ENCODE measurements at regions not wholly inside any gene's neighbourhood (a gene's known extent, or its start where the extent isn't known, plus 50 kb on each side); places are given as distances from the start of the nearest gene placed in this dataset.
"Not testable (repeated sequence)": the region's sequence is repeated elsewhere in the genome, so short reads cannot be mapped to it uniquely, and the experiment has no call there.

DNA sequence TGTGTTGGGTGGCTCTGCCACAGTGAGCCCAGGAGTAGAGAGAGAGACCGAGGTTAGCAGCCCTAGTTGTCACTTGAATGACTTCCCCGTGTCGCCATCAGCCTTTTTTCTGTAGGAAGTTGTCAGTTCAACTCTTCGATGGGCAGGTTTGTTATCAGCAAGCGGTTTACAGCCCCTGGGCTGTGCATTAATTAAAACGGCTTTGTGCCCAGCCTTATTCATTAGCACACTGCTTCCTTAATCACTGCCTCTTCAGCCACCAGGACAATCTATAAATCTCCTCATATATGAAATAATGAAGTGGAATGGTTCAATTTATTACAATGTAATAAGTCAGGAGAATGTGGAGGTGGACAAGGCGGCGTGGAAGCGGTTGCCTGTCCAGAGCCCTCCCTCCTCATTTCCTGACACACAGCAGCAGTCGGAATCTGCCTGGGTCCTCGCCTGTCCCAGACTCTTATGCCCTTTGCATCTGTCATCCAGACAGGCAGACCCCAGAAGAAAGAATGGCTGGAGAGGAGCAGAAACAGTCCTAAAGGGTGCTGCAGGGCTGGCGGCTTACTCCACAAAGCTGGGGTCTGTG is 122.4 kb upstream of the OPCML start:
- H3K36me3 ChIP-seq (ENCODE audit: control insufficient read depth, insufficient read depth, low read length): no peaks in the 10 kb centered on the region
- no peak overlapping the region for H3K4me3 ChIP-seq (ENCODE audit: low read length)
- H3K27ac ChIP-seq (ENCODE audit: low read length): no peak overlapping the region
- no peaks in the 10 kb centered on the region for H3K9me3 ChIP-seq (replicated peaks; ENCODE audit: control insufficient read depth, low read depth, low read length)
- 54% methylated on average over 3 of the region's 12 CpGs for WGBS (ENCODE audit: insufficient coverage)
- no peak for DNase-seq
- no peaks in the 10 kb centered on the region for H3K4me1 ChIP-seq (ENCODE audit: control insufficient read depth, insufficient read depth, low read length)
- peaks cover 29% of the 10 kb centered on the region for H3K27me3 ChIP-seq (ENCODE audit: control insufficient read depth, insufficient read depth, low read length)

DNA sequence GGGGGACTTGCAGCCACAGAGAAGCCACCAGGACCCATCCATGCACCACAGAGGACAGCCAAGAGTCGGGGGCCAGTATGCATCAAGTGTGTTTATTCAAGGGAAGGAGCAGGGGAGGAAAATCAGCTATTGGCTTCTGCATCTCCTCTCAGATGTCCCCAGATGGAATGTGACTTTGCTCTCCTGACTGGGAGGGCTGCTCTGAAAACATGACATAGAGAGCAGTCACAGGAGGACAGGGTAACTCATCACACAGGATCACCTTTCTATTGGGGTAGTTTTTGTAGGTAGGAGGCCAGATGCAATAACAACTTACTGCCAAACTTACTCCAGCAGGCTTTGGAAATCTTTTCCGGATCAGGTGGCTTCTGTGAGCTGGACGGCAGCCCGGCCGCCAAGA is 121.0 kb upstream of the OPCML start:
- H3K4me3 ChIP-seq (ENCODE audit: low read length): no peak overlapping the region
- no peak for DNase-seq
- H3K4me1 ChIP-seq (ENCODE audit: control insufficient read depth, insufficient read depth, low read length): no peaks in the 10 kb centered on the region
- H3K27ac ChIP-seq (ENCODE audit: low read length): no peak overlapping the region
- H3K27me3 ChIP-seq (ENCODE audit: control insufficient read depth, insufficient read depth, low read length): peaks cover 26% of the 10 kb centered on the region
- 25% methylated on average over 4 of the region's 5 CpGs for WGBS (ENCODE audit: insufficient coverage)
- H3K9me3 ChIP-seq (replicated peaks; ENCODE audit: control insufficient read depth, low read depth, low read length): no peaks in the 10 kb centered on the region
- H3K36me3 ChIP-seq (ENCODE audit: control insufficient read depth, insufficient read depth, low read length): no peaks in the 10 kb centered on the region

DNA sequence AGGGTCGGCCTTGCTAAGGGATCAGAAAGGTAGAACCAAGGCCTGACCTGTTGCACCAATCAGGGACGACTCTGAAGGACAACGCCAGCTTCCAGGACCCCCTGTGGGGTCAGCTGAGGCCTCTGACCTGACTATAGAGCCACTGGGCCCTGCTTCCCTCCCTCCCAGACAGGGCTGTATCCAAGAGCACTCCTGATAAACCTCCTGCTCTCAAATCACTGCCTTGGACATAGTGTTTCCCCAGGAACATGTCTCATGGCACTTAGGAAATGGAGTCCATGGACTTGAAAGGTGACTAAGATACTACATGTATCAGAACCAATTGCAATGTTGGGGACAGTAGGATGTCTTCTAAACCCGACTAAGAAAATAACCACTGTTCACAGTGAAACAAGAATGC is 117.8 kb upstream of the OPCML start:
- Histone ChIP-seq H3K27ac (ENCODE audit: low read length) (no peak overlapping the region), H3K27me3 (ENCODE audit: control insufficient read depth, insufficient read depth, low read length) (peaks cover 16% of the 10 kb centered on the region), H3K4me1 (ENCODE audit: control insufficient read depth, insufficient read depth, low read length) (no peaks in the 10 kb centered on the region), H3K4me3 (ENCODE audit: low read length) (no peak overlapping the region), H3K36me3 (ENCODE audit: control insufficient read depth, insufficient read depth, low read length) (no peaks in the 10 kb centered on the region), H3K9me3 (replicated peaks; ENCODE audit: control insufficient read depth, low read depth, low read length) (no peaks in the 10 kb centered on the region)
- DNase-seq: no peak
- WGBS (ENCODE audit: insufficient coverage): 37% methylated on average over 3 of the region's 4 CpGs

DNA sequence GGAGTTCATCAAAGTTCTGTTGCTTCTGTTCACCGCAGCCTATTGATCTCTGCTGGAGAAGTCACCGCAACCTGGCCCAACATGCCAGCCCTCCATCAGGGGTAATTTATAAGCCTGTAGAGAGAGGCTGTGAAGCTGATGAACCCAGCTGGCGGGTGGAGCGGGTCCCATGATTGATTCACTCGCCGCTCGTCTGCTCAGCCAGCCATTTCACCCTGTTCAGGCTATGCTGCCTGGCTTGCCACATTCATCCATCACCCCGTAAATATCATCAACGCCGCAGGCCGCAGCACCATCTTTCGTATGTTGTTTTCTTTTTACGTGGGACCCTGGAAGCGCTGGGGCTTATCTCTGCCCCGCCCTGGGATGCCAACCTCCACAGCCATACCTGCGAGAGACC is 116.7 kb upstream of the OPCML start:
- H3K36me3 ChIP-seq (ENCODE audit: control insufficient read depth, insufficient read depth, low read length): no peaks in the 10 kb centered on the region
- DNase-seq: no peak
- 90% methylated on average over 8 of the region's 16 CpGs for WGBS (ENCODE audit: insufficient coverage)

DNA sequence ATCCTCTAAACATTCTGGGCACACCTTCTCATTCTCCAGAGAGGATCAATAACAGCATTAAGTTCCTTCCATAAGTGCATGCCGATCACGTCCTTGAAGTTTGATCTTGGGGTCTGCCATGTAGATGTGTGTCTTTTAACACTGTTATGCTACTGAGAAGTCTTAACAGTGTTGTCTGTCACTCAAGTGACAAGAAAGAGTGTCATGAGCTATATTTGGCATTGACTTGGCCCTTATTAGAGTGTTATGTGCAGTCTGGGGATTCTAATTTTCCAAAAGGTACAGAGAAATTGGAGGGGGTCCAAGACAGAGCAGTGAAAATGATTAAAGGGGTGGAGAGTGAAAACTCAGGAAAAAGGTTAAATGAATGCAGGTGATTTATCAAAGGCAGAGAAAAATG is 107.1 kb upstream of the OPCML start:
- peaks cover 10% of the 10 kb centered on the region for H3K27me3 ChIP-seq (ENCODE audit: control insufficient read depth, insufficient read depth, low read length)
- no peaks in the 10 kb centered on the region for H3K4me1 ChIP-seq (ENCODE audit: control insufficient read depth, insufficient read depth, low read length)
- WGBS (ENCODE audit: insufficient coverage): no CpG with 5 or more reads among the region's 2 CpGs
- no peak for DNase-seq
- no peaks in the 10 kb centered on the region for H3K36me3 ChIP-seq (ENCODE audit: control insufficient read depth, insufficient read depth, low read length)
- no peak overlapping the region for H3K4me3 ChIP-seq (ENCODE audit: low read length)
- H3K9me3 ChIP-seq (replicated peaks; ENCODE audit: control insufficient read depth, low read depth, low read length): no peaks in the 10 kb centered on the region
- no peak overlapping the region for H3K27ac ChIP-seq (ENCODE audit: low read length)

More for the DNA sequence above, 116.7 kb upstream of the OPCML start:
- H3K4me3 ChIP-seq (ENCODE audit: low read length): no peak overlapping the region
- no peak overlapping the region for H3K27ac ChIP-seq (ENCODE audit: low read length)
- H3K9me3 ChIP-seq (replicated peaks; ENCODE audit: control insufficient read depth, low read depth, low read length): no peaks in the 10 kb centered on the region
- peaks cover 7% of the 10 kb centered on the region for H3K27me3 ChIP-seq (ENCODE audit: control insufficient read depth, insufficient read depth, low read length)
- H3K4me1 ChIP-seq (ENCODE audit: control insufficient read depth, insufficient read depth, low read length): no peaks in the 10 kb centered on the region

DNA sequence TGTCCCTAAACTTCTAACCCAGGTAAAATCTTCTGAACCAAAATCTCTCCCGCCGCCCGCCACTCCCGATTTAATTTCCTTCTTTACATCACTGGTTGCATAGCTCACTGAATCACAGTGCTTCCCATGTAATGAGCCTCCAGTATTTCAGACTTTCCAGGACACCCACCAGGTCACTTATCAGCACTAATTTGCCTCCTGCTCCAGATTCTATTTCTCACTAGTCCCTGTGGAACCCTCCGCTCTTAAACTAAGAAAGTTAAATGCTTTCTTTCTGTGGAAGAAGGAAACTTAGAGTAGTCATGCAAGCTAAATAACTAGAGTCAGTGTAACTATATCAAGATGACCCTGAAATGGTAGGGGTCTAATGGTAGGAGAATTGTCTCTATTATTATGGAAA is 106.6 kb upstream of the OPCML start:
- Histone ChIP-seq H3K27ac (ENCODE audit: low read length) (no peak overlapping the region), H3K4me1 (ENCODE audit: control insufficient read depth, insufficient read depth, low read length) (no peaks in the 10 kb centered on the region), H3K27me3 (ENCODE audit: control insufficient read depth, insufficient read depth, low read length) (peaks cover 10% of the 10 kb centered on the region), H3K36me3 (ENCODE audit: control insufficient read depth, insufficient read depth, low read length) (no peaks in the 10 kb centered on the region), H3K9me3 (replicated peaks; ENCODE audit: control insufficient read depth, low read depth, low read length) (no peaks in the 10 kb centered on the region), H3K4me3 (ENCODE audit: low read length) (no peak overlapping the region)
- WGBS (ENCODE audit: insufficient coverage): 89% methylated on average over 4 of the region's 5 CpGs
- no peak for DNase-seq

DNA sequence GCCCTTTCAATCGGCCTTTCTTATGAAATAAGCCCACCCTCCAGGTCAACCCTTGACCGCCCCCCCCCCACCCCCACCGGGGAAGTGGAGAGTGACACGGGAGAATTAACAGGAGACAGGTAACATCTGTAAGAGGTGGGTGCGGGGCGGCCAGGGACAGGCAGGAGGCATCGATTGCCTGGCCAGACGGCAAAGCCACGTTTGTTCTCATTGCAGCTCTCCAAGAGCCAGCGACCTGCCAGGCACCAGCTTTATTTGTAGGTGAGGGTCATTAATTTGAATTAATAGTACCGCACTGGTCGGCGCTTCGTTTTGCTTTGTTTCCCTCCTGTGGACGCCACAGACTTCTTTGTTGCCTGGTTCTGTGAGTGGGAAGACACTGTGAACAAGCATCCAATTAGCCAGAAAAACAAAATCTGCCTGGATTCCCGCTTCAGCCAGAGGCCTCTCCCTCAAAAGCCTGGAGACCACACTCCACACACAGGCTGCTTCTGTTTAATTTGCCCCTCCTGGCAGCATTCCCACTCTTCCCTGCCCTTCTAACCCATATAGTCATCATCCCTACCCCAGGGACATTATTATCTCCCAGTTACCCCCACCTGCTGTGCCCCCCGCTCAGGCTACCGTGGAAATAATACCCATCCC is 104.5 kb upstream of the OPCML start:
- 37% methylated on average over 11 of the region's 18 CpGs for WGBS (ENCODE audit: insufficient coverage)
- DNase-seq: no peak
- Histone ChIP-seq H3K4me3 (ENCODE audit: low read length) (no peak overlapping the region), H3K27ac (ENCODE audit: low read length) (no peak overlapping the region), H3K36me3 (ENCODE audit: control insufficient read depth, insufficient read depth, low read length) (no peaks in the 10 kb centered on the region), H3K4me1 (ENCODE audit: control insufficient read depth, insufficient read depth, low read length) (no peaks in the 10 kb centered on the region), H3K9me3 (replicated peaks; ENCODE audit: control insufficient read depth, low read depth, low read length) (no peaks in the 10 kb centered on the region), H3K27me3 (ENCODE audit: control insufficient read depth, insufficient read depth, low read length) (peaks cover 10% of the 10 kb centered on the region)

DNA sequence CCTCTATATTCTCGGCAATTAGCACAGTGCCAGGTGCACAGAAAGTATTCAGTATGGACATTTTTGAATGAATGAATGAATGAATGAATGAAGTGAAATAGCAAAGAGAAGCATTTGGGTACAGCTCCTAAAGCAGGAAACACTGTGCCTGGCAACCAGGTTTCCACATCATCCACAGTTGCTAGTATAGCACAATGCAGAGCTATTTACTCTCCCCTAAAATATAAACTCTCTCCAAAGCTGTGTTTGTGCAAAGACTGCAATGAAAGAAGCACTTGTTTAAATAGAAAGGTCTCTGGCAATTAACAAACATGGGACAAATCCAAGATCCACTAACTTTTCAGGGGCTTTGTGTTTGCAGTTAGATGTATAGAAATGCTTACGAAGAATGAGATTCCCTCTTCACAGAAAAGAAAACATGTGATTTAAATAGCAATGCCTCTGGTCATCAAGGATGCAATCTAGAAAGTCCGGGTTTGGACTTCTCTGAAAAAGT is 103.0 kb upstream of the OPCML start:
- H3K4me1 ChIP-seq (ENCODE audit: control insufficient read depth, insufficient read depth, low read length): no peaks in the 10 kb centered on the region
- no CpG with 5 or more reads among the region's 3 CpGs for WGBS (ENCODE audit: insufficient coverage)
- DNase-seq: no peak
- no peak overlapping the region for H3K4me3 ChIP-seq (ENCODE audit: low read length)
- no peaks in the 10 kb centered on the region for H3K36me3 ChIP-seq (ENCODE audit: control insufficient read depth, insufficient read depth, low read length)
- H3K9me3 ChIP-seq (replicated peaks; ENCODE audit: control insufficient read depth, low read depth, low read length): no peaks in the 10 kb centered on the region
- H3K27ac ChIP-seq (ENCODE audit: low read length): no peak overlapping the region
- peaks cover 10% of the 10 kb centered on the region for H3K27me3 ChIP-seq (ENCODE audit: control insufficient read depth, insufficient read depth, low read length)

DNA sequence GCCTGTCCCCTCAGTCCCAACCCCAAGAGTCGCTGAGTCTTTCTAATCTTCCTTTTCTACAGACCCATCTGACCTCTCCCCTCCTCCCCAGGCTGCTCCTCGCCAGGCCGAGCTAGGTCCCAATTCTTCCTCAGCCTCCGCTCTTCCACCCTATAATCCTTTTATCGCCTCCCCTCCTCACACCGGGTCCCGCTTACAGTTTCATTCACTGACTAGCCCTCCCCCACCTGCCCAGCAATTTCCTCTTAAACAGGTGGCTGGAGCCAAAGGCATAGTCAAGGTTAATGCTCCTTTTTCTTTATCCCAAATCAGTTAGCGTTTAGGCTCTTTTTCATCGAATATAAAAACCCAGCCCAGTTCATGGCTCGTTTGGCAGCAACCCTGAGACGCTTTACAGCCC is 96.1 kb upstream of the OPCML start:
- H3K4me3 ChIP-seq (ENCODE audit: low read length); DNase-seq; H3K27me3 ChIP-seq (ENCODE audit: control insufficient read depth, insufficient read depth, low read length); H3K27ac ChIP-seq (ENCODE audit: low read length); H3K36me3 ChIP-seq (ENCODE audit: control insufficient read depth, insufficient read depth, low read length); H3K9me3 ChIP-seq (replicated peaks; ENCODE audit: control insufficient read depth, low read depth, low read length); H3K4me1 ChIP-seq (ENCODE audit: control insufficient read depth, insufficient read depth, low read length): not testable (repeated sequence)
- WGBS (ENCODE audit: insufficient coverage): 34% methylated on average over 7 of the region's 11 CpGs

DNA sequence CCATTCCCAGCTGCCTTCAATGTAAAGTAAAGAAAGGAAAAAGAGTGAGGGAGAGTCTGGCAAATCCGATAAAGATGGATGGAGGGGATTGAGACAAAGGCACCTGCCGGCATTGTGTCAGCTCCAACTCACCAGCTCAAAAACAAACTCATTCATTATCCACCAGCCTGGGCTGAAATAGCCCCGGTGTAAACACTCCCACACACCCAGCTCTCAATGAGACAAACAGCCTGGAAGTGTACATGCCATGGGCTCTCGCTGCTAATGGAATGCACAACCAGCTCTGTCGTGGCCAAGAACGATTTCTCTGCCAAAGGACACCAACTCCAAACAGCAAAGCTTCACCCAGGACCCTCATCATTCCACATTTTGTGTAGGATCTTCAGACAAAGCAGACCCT is 89.3 kb upstream of the OPCML start:
- no peak for DNase-seq
- 73% methylated on average over 4 of the region's 6 CpGs for WGBS (ENCODE audit: insufficient coverage)
- H3K27me3 ChIP-seq (ENCODE audit: control insufficient read depth, insufficient read depth, low read length): peaks cover 2% of the 10 kb centered on the region
- H3K27ac ChIP-seq (ENCODE audit: low read length): no peak overlapping the region
- H3K4me1 ChIP-seq (ENCODE audit: control insufficient read depth, insufficient read depth, low read length): no peaks in the 10 kb centered on the region
- no peaks in the 10 kb centered on the region for H3K36me3 ChIP-seq (ENCODE audit: control insufficient read depth, insufficient read depth, low read length)
- H3K9me3 ChIP-seq (replicated peaks; ENCODE audit: control insufficient read depth, low read depth, low read length): no peaks in the 10 kb centered on the region
- H3K4me3 ChIP-seq (ENCODE audit: low read length): no peak overlapping the region

Data from muscle of leg (tissue), 3 donors.